Neural cell (in vitro differentiated cells): ENCODE measurements at regions not wholly inside any gene's neighbourhood (a gene's known extent, or its start where the extent isn't known, plus 50 kb on each side); places are given as distances from the start of the nearest gene placed in this dataset.

Experiments
- H2AFZ ChIP-seq: fragments of 200-600, 300-800 bp; sonication (generic), shearing (Covaris generic); 2 replicates; pipeline ENCODE4 v1.6.0; 2014; ENCODE audit warnings: low read depth, mild to moderate bottlenecking, antibody characterized with exemption, low read length, moderate library complexity
- H3F3A ChIP-seq: fragments of 200-600 bp; shearing (Covaris generic); 2 replicates; pipeline ENCODE4 v1.6.1; 2016; ENCODE audit warnings: mild to moderate bottlenecking, moderate library complexity, mixed read lengths, antibody characterized with exemption, low read length; ENCODE audit not compliant: insufficient read depth, poor library complexity, severe bottlenecking
- H3K27ac ChIP-seq: fragments of 200-600, 300-800 bp; sonication (generic), shearing (Covaris generic); 2 replicates; pipeline ENCODE4 v1.5.1; 2014; ENCODE audit warnings: mild to moderate bottlenecking, low read length, moderate library complexity
- H3K27me3 ChIP-seq: fragments of 300-800, 200-600 bp; sonication (generic), shearing (Covaris generic); 2 replicates; pipeline ENCODE4 v1.6.0; 2014; ENCODE audit warnings: mild to moderate bottlenecking, low read depth, low read length, moderate library complexity; ENCODE audit not compliant: insufficient read depth
- H3K36me3 ChIP-seq: fragments of 300-800, 200-600 bp; sonication (generic), shearing (Covaris generic); 2 replicates; pipeline ENCODE4 v1.5.1; 2014; ENCODE audit warnings: mild to moderate bottlenecking, antibody characterized with exemption, low read length, moderate library complexity; ENCODE audit not compliant: insufficient read depth
- H3K4me2 ChIP-seq: fragments of 300-800, 200-600 bp; sonication (generic), shearing (Covaris generic); 2 replicates; pipeline ENCODE4 v1.6.0; 2014; ENCODE audit warnings: mild to moderate bottlenecking, low read length
- H3K4me3 ChIP-seq: fragments of 300-800, 200-600 bp; sonication (generic), shearing (Covaris generic); 2 replicates; pipeline ENCODE4 v1.5.1; 2014; ENCODE audit warnings: mild to moderate bottlenecking, low read length, moderate library complexity
- H3K79me2 ChIP-seq: fragments of 200-600 bp; shearing (Covaris generic); replicated peaks from 2 replicates; pipeline ENCODE4 v1.6.0; 2014; ENCODE audit warnings: mild to moderate bottlenecking, low read length, moderate library complexity; ENCODE audit not compliant: insufficient read depth
- H3K9ac ChIP-seq: fragments of 300-800, 200-600 bp; sonication (generic), shearing (Covaris generic); 2 replicates; pipeline ENCODE4 v1.6.1; 2016; ENCODE audit warnings: mild to moderate bottlenecking, low read length, mixed read lengths
- H3K9me2 ChIP-seq: fragments of 200-600 bp; shearing (Covaris generic); 2 replicates; pipeline ENCODE4 v1.6.1; 2016; ENCODE audit warnings: mild to moderate bottlenecking, low read length, mixed read lengths; ENCODE audit not compliant: insufficient read depth
- H3K9me3 ChIP-seq: fragments of 200-600, 300-800 bp; sonication (generic), shearing (Covaris generic); 2 replicates; pipeline ENCODE4 v1.6.1; 2016; ENCODE audit warnings: mild to moderate bottlenecking, mixed run types, low read length, moderate library complexity, mixed read lengths
- H4K20me1 ChIP-seq: fragments of 200-600 bp; shearing (Covaris generic); 2 replicates; pipeline ENCODE4 v1.6.1; 2016; ENCODE audit warnings: mild to moderate bottlenecking, mixed run types; ENCODE audit not compliant: insufficient read depth
- EP300 ChIP-seq: fragments of 450-650 bp; conservative IDR thresholded peaks from 2 replicates; pipeline ENCODE4 v1.6.1; 2014; ENCODE audit warnings: antibody characterized with exemption, mild to moderate bottlenecking, moderate library complexity; ENCODE audit not compliant: poor library complexity, severe bottlenecking
- EZH2 ChIP-seq: fragments of 200-600, 300-800 bp; shearing (Covaris generic), sonication (generic); IDR thresholded peaks from 2 replicates; pipeline ENCODE4 v1.6.1; 2014; ENCODE audit warnings: antibody characterized with exemption, low read length, borderline replicate concordance, mild to moderate bottlenecking; ENCODE audit not compliant: insufficient read depth, poor library complexity, severe bottlenecking
- MXI1 ChIP-seq: fragments of 450-650 bp; conservative IDR thresholded peaks from 2 replicates; pipeline ENCODE4 v1.6.1; 2014; ENCODE audit warnings: antibody characterized with exemption, mild to moderate bottlenecking; ENCODE audit not compliant: poor library complexity, severe bottlenecking
- POLR2AphosphoS5 ChIP-seq: IDR thresholded peaks from 2 replicates; pipeline ENCODE4 v1.6.1; 2012
- RAD21 ChIP-seq: fragments of 450-650 bp; conservative IDR thresholded peaks from 2 replicates; pipeline ENCODE4 v1.6.1; 2014; ENCODE audit warnings: antibody characterized with exemption, mild to moderate bottlenecking, moderate library complexity
- SMC3 ChIP-seq: fragments of 450-650 bp; conservative IDR thresholded peaks from 2 replicates; pipeline ENCODE4 v1.6.1; 2014; ENCODE audit warnings: antibody characterized with exemption, mild to moderate bottlenecking, moderate library complexity; ENCODE audit not compliant: poor library complexity
- TAF1 ChIP-seq: IDR thresholded peaks from 2 replicates; pipeline ENCODE4 v1.6.1; 2012; ENCODE audit warnings: low read depth
- TF ChIP-seq, protein P1 (sequence below): IDR thresholded peaks from 2 replicates; pipeline ENCODE4 v1.6.1; 2012; ENCODE audit warnings: borderline replicate concordance
- TF ChIP-seq, protein P2 (sequence below): fragments of 450-650 bp; IDR thresholded peaks from 2 replicates; pipeline ENCODE4 v1.5.1; 2014; ENCODE audit warnings: antibody characterized with exemption, mild to moderate bottlenecking, moderate library complexity; ENCODE audit not compliant: poor library complexity, severe bottlenecking

DNA sequence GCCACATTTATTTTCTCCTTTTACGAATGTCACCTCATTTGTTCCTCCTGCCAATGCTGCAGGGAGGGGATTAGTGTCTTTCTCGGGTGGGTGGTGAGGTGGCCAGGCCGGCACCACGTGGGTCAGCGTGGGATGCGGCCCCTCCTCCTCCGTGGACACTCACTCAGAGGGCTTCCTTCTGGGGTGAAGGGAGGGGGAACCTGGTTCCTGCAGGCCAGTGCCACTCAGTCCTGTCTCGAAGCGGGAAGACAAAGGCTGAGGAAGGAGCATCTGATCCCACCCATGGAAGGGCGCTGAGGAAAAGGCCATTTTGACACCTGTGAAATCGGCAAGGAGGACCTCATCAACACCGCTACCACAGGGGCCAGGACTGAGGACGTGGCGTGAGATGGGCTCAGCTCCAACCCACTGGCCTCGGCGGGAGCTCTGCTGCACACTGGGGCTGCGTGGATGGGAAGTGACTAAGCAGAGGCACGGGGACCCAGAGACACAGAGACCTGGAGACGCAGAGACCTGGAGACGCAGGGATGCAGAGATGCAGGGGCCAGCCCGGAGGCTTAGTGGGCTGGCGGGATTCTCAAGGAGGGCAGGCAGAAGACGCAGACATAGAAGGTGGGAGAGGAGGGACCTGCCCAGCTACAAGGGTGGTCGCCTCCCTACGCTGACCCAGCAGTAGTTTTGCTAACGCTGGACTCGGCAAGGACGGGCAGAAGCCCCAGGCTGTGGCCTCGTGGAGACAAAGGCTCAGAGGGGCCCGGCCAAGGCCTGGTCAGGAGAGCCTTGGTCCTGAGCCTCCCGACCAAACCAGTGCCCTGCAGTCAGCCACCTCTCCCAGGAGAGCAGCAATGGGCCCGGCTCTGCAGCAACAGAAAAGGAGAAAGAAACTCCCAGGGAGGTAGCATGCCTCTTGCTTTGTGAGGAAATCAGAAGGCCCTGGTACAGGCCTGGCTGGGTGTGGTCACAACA is 1071.2 kb downstream of the BRD1 start:
- H3K9ac ChIP-seq = no peak overlapping the region
- H3K79me2 ChIP-seq = no peaks in the 10 kb centered on the region
- H3K4me2 ChIP-seq = no peak overlapping the region
- H3K9me3 ChIP-seq = peaks cover under 1% of the 10 kb centered on the region
- TF ChIP-seq POLR2AphosphoS5 = no peak
- H2AFZ ChIP-seq = no peak overlapping the region
- no peaks in the 10 kb centered on the region for H3K9me2 ChIP-seq
- H3K4me3 ChIP-seq = no peak overlapping the region
- H4K20me1 ChIP-seq = no peaks in the 10 kb centered on the region
- H3K27me3 ChIP-seq = no peaks in the 10 kb centered on the region
- no peaks in the 10 kb centered on the region for H3F3A ChIP-seq
- H3K27ac ChIP-seq = no peak overlapping the region
- H3K36me3 ChIP-seq = no peaks in the 10 kb centered on the region

DNA sequence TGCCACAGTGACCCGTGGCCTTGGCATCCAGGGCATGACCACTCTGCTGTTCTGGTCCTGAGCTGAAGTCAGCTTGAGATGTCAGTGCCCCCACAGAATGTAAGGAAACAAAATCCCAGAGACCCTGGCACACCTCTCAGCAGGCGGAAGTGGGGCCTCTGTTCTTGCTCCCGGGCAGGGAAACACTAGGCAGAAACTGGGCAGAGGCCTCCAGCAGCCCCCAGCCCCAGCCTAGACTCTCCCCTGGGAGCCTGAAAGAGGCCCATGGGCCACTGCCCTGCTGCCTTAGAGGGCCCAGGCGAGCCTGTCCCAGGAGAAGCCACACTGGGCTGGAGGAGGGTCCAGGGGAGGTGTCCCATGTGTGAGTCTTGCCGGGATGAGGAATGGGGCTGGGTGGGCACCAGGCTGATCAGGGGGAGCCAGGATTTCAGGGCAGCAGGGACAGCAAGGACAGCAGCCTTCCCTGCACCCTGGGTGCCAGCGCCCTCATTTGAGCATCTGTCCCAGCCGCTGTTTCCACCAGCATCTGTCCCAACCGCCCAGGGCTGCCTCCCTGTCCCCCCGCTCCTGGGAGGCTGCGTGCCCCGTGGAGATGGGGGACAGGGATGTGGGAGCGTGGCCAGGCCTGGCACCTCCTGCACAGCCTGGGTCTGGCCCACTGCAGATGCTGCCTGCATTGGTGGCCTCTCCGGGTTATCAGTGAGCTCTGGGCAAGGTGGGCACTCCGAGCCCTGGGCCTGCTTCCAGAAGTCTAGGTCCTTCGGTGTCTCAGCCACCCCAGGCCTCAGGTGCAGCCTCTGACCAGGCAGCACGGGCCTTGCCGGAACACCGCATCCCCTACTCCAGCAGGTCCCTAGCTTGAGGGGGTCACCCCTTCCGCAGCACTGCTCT is 1072.4 kb downstream of the BRD1 start:
- H3K36me3 ChIP-seq = no peaks in the 10 kb centered on the region
- H4K20me1 ChIP-seq = no peaks in the 10 kb centered on the region
- no peak overlapping the region for H3K27ac ChIP-seq

GRCh38 chr22:48754611-48755058 is 1073.0 kb downstream of the BRD1 start:
- H3K9me3 ChIP-seq = no peaks in the 10 kb centered on the region
- H3K79me2 ChIP-seq = no peaks in the 10 kb centered on the region
- no peak overlapping the region for H3K4me2 ChIP-seq
- H3K4me3 ChIP-seq = no peak overlapping the region
- no peak for TF ChIP-seq SMC3
- no peak for TF ChIP-seq MXI1
- no peak for TF ChIP-seq RAD21
- TF ChIP-seq EP300 = no peak
- TF ChIP-seq EZH2 = no peak
- TF ChIP-seq, protein P1, sequence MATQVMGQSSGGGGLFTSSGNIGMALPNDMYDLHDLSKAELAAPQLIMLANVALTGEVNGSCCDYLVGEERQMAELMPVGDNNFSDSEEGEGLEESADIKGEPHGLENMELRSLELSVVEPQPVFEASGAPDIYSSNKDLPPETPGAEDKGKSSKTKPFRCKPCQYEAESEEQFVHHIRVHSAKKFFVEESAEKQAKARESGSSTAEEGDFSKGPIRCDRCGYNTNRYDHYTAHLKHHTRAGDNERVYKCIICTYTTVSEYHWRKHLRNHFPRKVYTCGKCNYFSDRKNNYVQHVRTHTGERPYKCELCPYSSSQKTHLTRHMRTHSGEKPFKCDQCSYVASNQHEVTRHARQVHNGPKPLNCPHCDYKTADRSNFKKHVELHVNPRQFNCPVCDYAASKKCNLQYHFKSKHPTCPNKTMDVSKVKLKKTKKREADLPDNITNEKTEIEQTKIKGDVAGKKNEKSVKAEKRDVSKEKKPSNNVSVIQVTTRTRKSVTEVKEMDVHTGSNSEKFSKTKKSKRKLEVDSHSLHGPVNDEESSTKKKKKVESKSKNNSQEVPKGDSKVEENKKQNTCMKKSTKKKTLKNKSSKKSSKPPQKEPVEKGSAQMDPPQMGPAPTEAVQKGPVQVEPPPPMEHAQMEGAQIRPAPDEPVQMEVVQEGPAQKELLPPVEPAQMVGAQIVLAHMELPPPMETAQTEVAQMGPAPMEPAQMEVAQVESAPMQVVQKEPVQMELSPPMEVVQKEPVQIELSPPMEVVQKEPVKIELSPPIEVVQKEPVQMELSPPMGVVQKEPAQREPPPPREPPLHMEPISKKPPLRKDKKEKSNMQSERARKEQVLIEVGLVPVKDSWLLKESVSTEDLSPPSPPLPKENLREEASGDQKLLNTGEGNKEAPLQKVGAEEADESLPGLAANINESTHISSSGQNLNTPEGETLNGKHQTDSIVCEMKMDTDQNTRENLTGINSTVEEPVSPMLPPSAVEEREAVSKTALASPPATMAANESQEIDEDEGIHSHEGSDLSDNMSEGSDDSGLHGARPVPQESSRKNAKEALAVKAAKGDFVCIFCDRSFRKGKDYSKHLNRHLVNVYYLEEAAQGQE = no peak
- TF ChIP-seq, protein P2, sequence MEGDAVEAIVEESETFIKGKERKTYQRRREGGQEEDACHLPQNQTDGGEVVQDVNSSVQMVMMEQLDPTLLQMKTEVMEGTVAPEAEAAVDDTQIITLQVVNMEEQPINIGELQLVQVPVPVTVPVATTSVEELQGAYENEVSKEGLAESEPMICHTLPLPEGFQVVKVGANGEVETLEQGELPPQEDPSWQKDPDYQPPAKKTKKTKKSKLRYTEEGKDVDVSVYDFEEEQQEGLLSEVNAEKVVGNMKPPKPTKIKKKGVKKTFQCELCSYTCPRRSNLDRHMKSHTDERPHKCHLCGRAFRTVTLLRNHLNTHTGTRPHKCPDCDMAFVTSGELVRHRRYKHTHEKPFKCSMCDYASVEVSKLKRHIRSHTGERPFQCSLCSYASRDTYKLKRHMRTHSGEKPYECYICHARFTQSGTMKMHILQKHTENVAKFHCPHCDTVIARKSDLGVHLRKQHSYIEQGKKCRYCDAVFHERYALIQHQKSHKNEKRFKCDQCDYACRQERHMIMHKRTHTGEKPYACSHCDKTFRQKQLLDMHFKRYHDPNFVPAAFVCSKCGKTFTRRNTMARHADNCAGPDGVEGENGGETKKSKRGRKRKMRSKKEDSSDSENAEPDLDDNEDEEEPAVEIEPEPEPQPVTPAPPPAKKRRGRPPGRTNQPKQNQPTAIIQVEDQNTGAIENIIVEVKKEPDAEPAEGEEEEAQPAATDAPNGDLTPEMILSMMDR = no peak
- no peak for TF ChIP-seq POLR2AphosphoS5
- no peak for TF ChIP-seq TAF1
- H3K36me3 ChIP-seq = no peaks in the 10 kb centered on the region
- H2AFZ ChIP-seq = no peak overlapping the region
- H3F3A ChIP-seq = no peaks in the 10 kb centered on the region
- no peak overlapping the region for H3K27ac ChIP-seq
- H3K9ac ChIP-seq = no peak overlapping the region
- H3K9me2 ChIP-seq = no peaks in the 10 kb centered on the region
- no peaks in the 10 kb centered on the region for H4K20me1 ChIP-seq
- H3K27me3 ChIP-seq = no peaks in the 10 kb centered on the region

More for the DNA sequence above, 1072.4 kb downstream of the BRD1 start:
- Histone ChIP-seq H2AFZ (no peak overlapping the region), H3K79me2 (no peaks in the 10 kb centered on the region), H3F3A (no peaks in the 10 kb centered on the region), H3K9ac (no peak overlapping the region), H3K27me3 (no peaks in the 10 kb centered on the region), H3K9me2 (no peaks in the 10 kb centered on the region), H3K4me3 (no peak overlapping the region), H3K4me2 (no peak overlapping the region), H3K9me3 (no peaks in the 10 kb centered on the region)
- no peak for TF ChIP-seq SMC3
